ENCODE measurements at regions not wholly inside any gene's neighbourhood (a gene's known extent, or its start where the extent isn't known, plus 50 kb on each side); places are given as distances from the start of the nearest gene placed in this dataset.

DNA sequence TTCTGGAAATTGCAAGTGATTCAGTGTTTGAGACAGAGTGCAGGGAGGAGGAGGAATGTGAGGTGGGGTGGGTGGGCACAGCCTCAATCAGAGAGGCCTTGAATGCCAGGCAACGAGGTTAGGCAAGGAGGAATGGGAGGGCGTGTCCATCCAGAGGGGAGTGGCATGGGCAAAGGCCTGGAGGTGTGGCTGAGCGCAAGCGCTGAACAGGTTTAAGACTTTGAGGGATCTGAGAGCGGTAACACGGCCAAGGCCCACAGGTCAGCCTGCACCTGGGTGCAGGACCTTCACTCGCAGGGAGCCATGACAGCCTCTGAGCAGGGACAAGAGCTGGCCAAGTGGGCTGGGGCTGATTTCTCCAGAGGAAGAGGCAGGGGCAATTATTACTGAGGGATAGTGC is 125.9 kb downstream of the TPRA1 start:
- Histone ChIP-seq H3K4me2 (no peak overlapping the region), H3K4me1 (peaks cover 21% of the 10 kb centered on the region), H3K27me3 (no peaks in the 10 kb centered on the region), H2AFZ (replicated peaks) (no peak overlapping the region), H3K79me2 (ENCODE audit: low read depth) (no peaks in the 10 kb centered on the region), H3K27ac (no peak overlapping the region), H3K9ac (no peak overlapping the region), H3F3A (ENCODE audit: low read depth) (peaks cover 30% of the 10 kb centered on the region), H3K4me3 (no peak overlapping the region), H3K9me3 (ENCODE audit: low read depth) (no peaks in the 10 kb centered on the region), H3K36me3 (no peaks in the 10 kb centered on the region), H4K20me1 (ENCODE audit: low read depth) (peaks cover 11% of the 10 kb centered on the region)
- Mint-ChIP-seq H3K27me3 (ENCODE audit: insufficient read depth, low read depth) (peaks cover 16% of the 10 kb centered on the region), H3K27ac (no peak overlapping the region), H3K4me1 (peaks cover 13% of the 10 kb centered on the region), H3K4me3 (peak overlapping the region; percentile 4), H3K9me3 (peaks cover 4% of the 10 kb centered on the region), H3K36me3 (no peaks in the 10 kb centered on the region)
- no peak for DNase-seq (ENCODE audit: low spot score)
- no peak for TF ChIP-seq EZH2phosphoT487 (IDR thresholded peaks at IDR 0.05)
- TF ChIP-seq, protein P1, sequence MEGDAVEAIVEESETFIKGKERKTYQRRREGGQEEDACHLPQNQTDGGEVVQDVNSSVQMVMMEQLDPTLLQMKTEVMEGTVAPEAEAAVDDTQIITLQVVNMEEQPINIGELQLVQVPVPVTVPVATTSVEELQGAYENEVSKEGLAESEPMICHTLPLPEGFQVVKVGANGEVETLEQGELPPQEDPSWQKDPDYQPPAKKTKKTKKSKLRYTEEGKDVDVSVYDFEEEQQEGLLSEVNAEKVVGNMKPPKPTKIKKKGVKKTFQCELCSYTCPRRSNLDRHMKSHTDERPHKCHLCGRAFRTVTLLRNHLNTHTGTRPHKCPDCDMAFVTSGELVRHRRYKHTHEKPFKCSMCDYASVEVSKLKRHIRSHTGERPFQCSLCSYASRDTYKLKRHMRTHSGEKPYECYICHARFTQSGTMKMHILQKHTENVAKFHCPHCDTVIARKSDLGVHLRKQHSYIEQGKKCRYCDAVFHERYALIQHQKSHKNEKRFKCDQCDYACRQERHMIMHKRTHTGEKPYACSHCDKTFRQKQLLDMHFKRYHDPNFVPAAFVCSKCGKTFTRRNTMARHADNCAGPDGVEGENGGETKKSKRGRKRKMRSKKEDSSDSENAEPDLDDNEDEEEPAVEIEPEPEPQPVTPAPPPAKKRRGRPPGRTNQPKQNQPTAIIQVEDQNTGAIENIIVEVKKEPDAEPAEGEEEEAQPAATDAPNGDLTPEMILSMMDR (IDR thresholded peaks at IDR 0.05), result no peak
- no peak for TF ChIP-seq EZH2 (IDR thresholded peaks at IDR 0.05)

- Histone ChIP-seq H3K36me3 (no peaks in the 10 kb centered on the region), H3K4me3 (no peak overlapping the region), H3K27ac (peak overlapping the region; percentile 46), H3K27me3 (peaks cover 14% of the 10 kb centered on the region), H4K20me1 (ENCODE audit: low read depth) (peaks cover 19% of the 10 kb centered on the region), H2AFZ (replicated peaks) (no peak overlapping the region), H3K79me2 (ENCODE audit: low read depth) (no peaks in the 10 kb centered on the region), H3F3A (ENCODE audit: low read depth) (peaks cover 48% of the 10 kb centered on the region), H3K9ac (no peak overlapping the region), H3K4me1 (peaks cover 30% of the 10 kb centered on the region), H3K4me2 (peak overlapping the region; percentile 68), H3K9me3 (ENCODE audit: low read depth) (no peaks in the 10 kb centered on the region)
- peaks cover 28% of the 10 kb centered on the region for H3K4me1 Mint-ChIP-seq
- DNase-seq (ENCODE audit: low spot score), result peak; percentile 25
- H3K27me3 Mint-ChIP-seq (ENCODE audit: insufficient read depth, low read depth), result peaks cover 28% of the 10 kb centered on the region
- no peak overlapping the region for H3K4me3 Mint-ChIP-seq
- TF ChIP-seq EZH2phosphoT487 (IDR thresholded peaks at IDR 0.05), result no peak
- no peak for TF ChIP-seq EZH2 (IDR thresholded peaks at IDR 0.05)
- TF ChIP-seq, protein P1 (IDR thresholded peaks at IDR 0.05), result no peak
- H3K9me3 Mint-ChIP-seq, result no peaks in the 10 kb centered on the region
- no peak overlapping the region for H3K27ac Mint-ChIP-seq
- H3K36me3 Mint-ChIP-seq, result peaks cover 2% of the 10 kb centered on the region
Measured at GRCh38 chr3:127462111-127462655, 128.3 kb downstream of the TPRA1 start.

- peaks cover 33% of the 10 kb centered on the region for H3K27me3 Mint-ChIP-seq (ENCODE audit: insufficient read depth, low read depth)
- peaks cover 48% of the 10 kb centered on the region for H3F3A ChIP-seq (ENCODE audit: low read depth)
- H3K27ac Mint-ChIP-seq, result no peak overlapping the region
Measured at GRCh38 chr3:127461286-127461910, 129.1 kb downstream of the TPRA1 start.

More at GRCh38 chr3:127461286-127461910, 129.1 kb downstream of the TPRA1 start:
- no peaks in the 10 kb centered on the region for H3K79me2 ChIP-seq (ENCODE audit: low read depth)
- TF ChIP-seq EZH2 (IDR thresholded peaks at IDR 0.05) (no peak), EZH2phosphoT487 (IDR thresholded peaks at IDR 0.05) (peak; percentile 30)
- TF ChIP-seq, protein P1 (IDR thresholded peaks at IDR 0.05), result no peak
- peaks cover 19% of the 10 kb centered on the region for H4K20me1 ChIP-seq (ENCODE audit: low read depth)
- Mint-ChIP-seq H3K36me3 (peaks cover 2% of the 10 kb centered on the region), H3K9me3 (no peaks in the 10 kb centered on the region), H3K4me1 (peaks cover 30% of the 10 kb centered on the region), H3K4me3 (peak overlapping the region; percentile 31)
- peak; percentile 72 for DNase-seq (ENCODE audit: low spot score)
- H2AFZ ChIP-seq (replicated peaks), result no peak overlapping the region
- H3K4me3 ChIP-seq, result no peak overlapping the region
- H3K9me3 ChIP-seq (ENCODE audit: low read depth), result no peaks in the 10 kb centered on the region
- no peaks in the 10 kb centered on the region for H3K36me3 ChIP-seq
- H3K27me3 ChIP-seq, result peaks cover 21% of the 10 kb centered on the region
- peaks cover 34% of the 10 kb centered on the region for H3K4me1 ChIP-seq
- no peak overlapping the region for H3K9ac ChIP-seq
- H3K27ac ChIP-seq, result peak overlapping the region; percentile 46
- peak overlapping the region; percentile 68 for H3K4me2 ChIP-seq
